A549 (cell line): ENCODE measurements at regions not wholly inside any gene's neighbourhood (a gene's known extent, or its start where the extent isn't known, plus 50 kb on each side); places are given as distances from the start of the nearest gene placed in this dataset.

Experiments
- ATAC-seq, 2 experiments: fragments of 200-7000 bp in 1 of 2; fragments of >200 bp in 1 of 2; cut with Nextera tagmentation in 1 of 2; cut with Tn5 transposase in 1 of 2; 3 replicates each; pipeline versions ENCODE4 v1.8.0 to v1.9.1; 2018 to 2020; ENCODE audit warnings: mild to moderate bottlenecking in 1 of 2, moderate library complexity in 1 of 2
- CTCF ChIA-PET: fragments of 300-600 bp; sonication (Branson Sonifier 250); formaldehyde crosslinking; extraction: SDS; loops from one replicate; lab custom pipeline; 2021; ENCODE audit warnings: antibody characterized with exemption, inconsistent platforms; lab: Yijun Ruan, JAX
- POLR2A ChIA-PET: fragments of 350-600 bp; formaldehyde crosslinking; extraction: SDS; loops from one replicate; lab custom pipeline; 2021; ENCODE audit warnings: antibody characterized with exemption, inconsistent platforms; lab: Yijun Ruan, JAX
- DNase-seq, 2 experiments: peaks; one replicate each; pipeline versions ENCODE4 v3.0.0 to v3.0.0-alpha.2; 2011 to 2016; ENCODE audit warnings: low read depth in 1 of 2, low spot score in 1 of 2
- FAIRE-seq: peaks from 2 replicates; lab custom pipeline; 2011; peaks lifted over from hg19 to GRCh38; lab: Jason Lieb, UNC
- H3K27ac ChIP-seq, 2 experiments: fragments of >200 bp; sonication (Bioruptor Twin); formaldehyde crosslinking; 3 replicates each; pipeline ENCODE4 v1.5.1; 2016 to 2017
- H3K4me1 ChIP-seq: fragments of >200 bp; sonication (Bioruptor Twin); formaldehyde crosslinking; 3 replicates; pipeline ENCODE4 v1.6.1; 2016
- H3K4me2 ChIP-seq: fragments of >200 bp; sonication (Bioruptor Twin); formaldehyde crosslinking; 3 replicates; pipeline ENCODE4 v1.6.1; 2016
- H3K4me3 ChIP-seq: fragments of >200 bp; sonication (Bioruptor Twin); formaldehyde crosslinking; 3 replicates; pipeline ENCODE4 v1.5.1; 2016
- H3K9me3 ChIP-seq: fragments of >200 bp; sonication (Bioruptor Twin); formaldehyde crosslinking; 3 replicates; pipeline ENCODE4 v1.6.1; 2016
- CBX8 ChIP-seq: fragments of 200-600 bp; sonication (generic); IDR thresholded peaks from 2 replicates; pipeline ENCODE4 v1.6.1; 2016
- CHD4 ChIP-seq: fragments of 200-600 bp; sonication (generic); IDR thresholded peaks from 2 replicates; pipeline ENCODE4 v1.6.1; 2016; ENCODE audit warnings: antibody characterized with exemption, mild to moderate bottlenecking, borderline replicate concordance
- HOXA7 ChIP-seq: fragments of 250-450 bp; sonication (Bioruptor Pico); IDR thresholded peaks from 2 replicates; pipeline ENCODE4 v1.5.0; 2020; ENCODE audit warnings: mild to moderate bottlenecking, moderate library complexity
- KDM5A ChIP-seq: fragments of 200-600 bp; sonication (generic); IDR thresholded peaks from 2 replicates; pipeline ENCODE4 v1.6.1; 2016; ENCODE audit warnings: antibody characterized with exemption, mild to moderate bottlenecking
- PHF8 ChIP-seq: fragments of 200-600 bp; sonication (generic); IDR thresholded peaks from 2 replicates; pipeline ENCODE4 v1.6.1; 2016; ENCODE audit warnings: low read depth, mild to moderate bottlenecking, antibody characterized with exemption, moderate library complexity, borderline replicate concordance
- RARB ChIP-seq: fragments of 250-450 bp; sonication (Bioruptor Pico); IDR thresholded peaks from 2 replicates; pipeline ENCODE4 v1.8.0; 2021; ENCODE audit warnings: mild to moderate bottlenecking, moderate library complexity
- RCOR1 ChIP-seq: fragments of 150-350 bp; IDR thresholded peaks from 2 replicates; pipeline ENCODE4 v1.6.1; 2014; ENCODE audit warnings: antibody characterized with exemption, low read length, low read depth
- RNF2 ChIP-seq: fragments of 200-600 bp; sonication (generic); IDR thresholded peaks from 2 replicates; pipeline ENCODE4 v1.6.1; 2016; ENCODE audit warnings: low read depth, mild to moderate bottlenecking, antibody characterized with exemption, moderate library complexity, borderline replicate concordance
- SMC3 ChIP-seq: fragments of >200 bp; sonication (Bioruptor Twin); formaldehyde crosslinking; IDR thresholded peaks from 3 replicates; pipeline ENCODE4 v1.6.1; 2018; ENCODE audit warnings: inconsistent platforms
- TP53 ChIP-seq: fragments of 250-450 bp; sonication (Bioruptor Pico); IDR thresholded peaks from 2 replicates; pipeline ENCODE4 v1.5.0; 2021; ENCODE audit warnings: mild to moderate bottlenecking, moderate library complexity
- ZC3H11A ChIP-seq: fragments of 450-650 bp; IDR thresholded peaks from 2 replicates; pipeline ENCODE4 v1.6.1; 2014; ENCODE audit warnings: antibody characterized with exemption, mild to moderate bottlenecking
- WGBS: methylation state at CpG from one replicate; pipeline ENCODE4 v1.1.6; 2017; ENCODE audit errors: missing lambda C conversion rate; 5-methylcytosine and 5-hydroxymethylcytosine counted together
- TF ChIP-seq, protein P1 (sequence below): fragments of >200 bp; sonication (Bioruptor Twin); formaldehyde crosslinking; IDR thresholded peaks from 3 replicates; pipeline ENCODE4 v1.5.1; 2016
- TF ChIP-seq, protein P2 (sequence below): fragments of 250-450 bp; sonication (Bioruptor Pico); IDR thresholded peaks from 2 replicates; pipeline ENCODE4 v1.5.0; 2021; ENCODE audit warnings: mild to moderate bottlenecking, moderate library complexity, borderline replicate concordance
- TF ChIP-seq, protein P3 (sequence below): fragments of 200-600 bp; sonication (generic); IDR thresholded peaks from 2 replicates; pipeline ENCODE4 v1.6.1; 2016; ENCODE audit warnings: antibody characterized with exemption, mild to moderate bottlenecking, moderate library complexity

- TF ChIP-seq, protein P1, sequence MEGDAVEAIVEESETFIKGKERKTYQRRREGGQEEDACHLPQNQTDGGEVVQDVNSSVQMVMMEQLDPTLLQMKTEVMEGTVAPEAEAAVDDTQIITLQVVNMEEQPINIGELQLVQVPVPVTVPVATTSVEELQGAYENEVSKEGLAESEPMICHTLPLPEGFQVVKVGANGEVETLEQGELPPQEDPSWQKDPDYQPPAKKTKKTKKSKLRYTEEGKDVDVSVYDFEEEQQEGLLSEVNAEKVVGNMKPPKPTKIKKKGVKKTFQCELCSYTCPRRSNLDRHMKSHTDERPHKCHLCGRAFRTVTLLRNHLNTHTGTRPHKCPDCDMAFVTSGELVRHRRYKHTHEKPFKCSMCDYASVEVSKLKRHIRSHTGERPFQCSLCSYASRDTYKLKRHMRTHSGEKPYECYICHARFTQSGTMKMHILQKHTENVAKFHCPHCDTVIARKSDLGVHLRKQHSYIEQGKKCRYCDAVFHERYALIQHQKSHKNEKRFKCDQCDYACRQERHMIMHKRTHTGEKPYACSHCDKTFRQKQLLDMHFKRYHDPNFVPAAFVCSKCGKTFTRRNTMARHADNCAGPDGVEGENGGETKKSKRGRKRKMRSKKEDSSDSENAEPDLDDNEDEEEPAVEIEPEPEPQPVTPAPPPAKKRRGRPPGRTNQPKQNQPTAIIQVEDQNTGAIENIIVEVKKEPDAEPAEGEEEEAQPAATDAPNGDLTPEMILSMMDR: no peak
Measured at GRCh38 chr4:25486171-25486570, 109.1 kb downstream of the ANAPC4 start (continued).

DNA sequence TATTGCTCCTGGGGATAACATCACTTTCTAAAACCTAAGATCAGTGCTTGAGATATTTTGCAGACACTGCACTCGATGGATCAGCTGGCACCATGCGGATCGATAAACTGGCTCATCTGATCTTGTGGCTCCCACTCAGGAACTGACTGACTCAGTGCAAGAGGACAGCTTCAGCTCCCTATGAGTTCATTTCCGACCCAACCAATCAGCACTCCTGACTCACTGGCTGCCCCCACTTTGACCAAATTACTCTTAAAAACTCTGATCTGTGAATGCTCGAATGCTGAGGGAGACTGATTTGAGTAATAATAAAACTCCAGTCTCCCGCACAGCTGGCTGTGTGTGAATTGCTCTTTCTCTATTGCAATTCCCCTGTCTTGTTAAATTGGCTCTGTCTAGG is 110.1 kb downstream of the ANAPC4 start:
- 80% methylated on average over 6 of the region's 6 CpGs for WGBS
- ChIA-PET POLR2A (no interaction called here), CTCF (no interaction called here)
- Histone ChIP-seq H3K4me3 (no peak overlapping the region), H3K4me1 (peaks cover 3% of the 10 kb centered on the region; the same call in 1 of the 3 replicates), H3K4me2 (no peak overlapping the region), H3K27ac (no peak overlapping the region), H3K9me3 (0 out of 3 replicates have a peak, but pooled peaks cover 6% of the 10 kb centered on the region)
- FAIRE-seq: no peak
- no peak for ATAC-seq
- TF ChIP-seq PHF8 (no peak), CHD4 (no peak), ZC3H11A (no peak), RNF2 (no peak), RCOR1 (no peak), SMC3 (no peak), HOXA7 (CRISPR knock-in tag) (no peak), KDM5A (no peak), CBX8 (no peak), RARB (CRISPR knock-in tag) (no peak), TP53 (CRISPR knock-in tag) (no peak)
- TF ChIP-seq, protein P1: no peak
- TF ChIP-seq, protein P2, sequence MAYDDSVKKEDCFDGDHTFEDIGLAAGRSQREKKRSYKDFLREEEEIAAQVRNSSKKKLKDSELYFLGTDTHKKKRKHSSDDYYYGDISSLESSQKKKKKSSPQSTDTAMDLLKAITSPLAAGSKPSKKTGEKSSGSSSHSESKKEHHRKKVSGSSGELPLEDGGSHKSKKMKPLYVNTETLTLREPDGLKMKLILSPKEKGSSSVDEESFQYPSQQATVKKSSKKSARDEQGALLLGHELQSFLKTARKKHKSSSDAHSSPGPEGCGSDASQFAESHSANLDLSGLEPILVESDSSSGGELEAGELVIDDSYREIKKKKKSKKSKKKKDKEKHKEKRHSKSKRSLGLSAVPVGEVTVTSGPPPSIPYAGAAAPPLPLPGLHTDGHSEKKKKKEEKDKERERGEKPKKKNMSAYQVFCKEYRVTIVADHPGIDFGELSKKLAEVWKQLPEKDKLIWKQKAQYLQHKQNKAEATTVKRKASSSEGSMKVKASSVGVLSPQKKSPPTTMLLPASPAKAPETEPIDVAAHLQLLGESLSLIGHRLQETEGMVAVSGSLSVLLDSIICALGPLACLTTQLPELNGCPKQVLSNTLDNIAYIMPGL (CRISPR knock-in tag): no peak
- TF ChIP-seq, protein P3, sequence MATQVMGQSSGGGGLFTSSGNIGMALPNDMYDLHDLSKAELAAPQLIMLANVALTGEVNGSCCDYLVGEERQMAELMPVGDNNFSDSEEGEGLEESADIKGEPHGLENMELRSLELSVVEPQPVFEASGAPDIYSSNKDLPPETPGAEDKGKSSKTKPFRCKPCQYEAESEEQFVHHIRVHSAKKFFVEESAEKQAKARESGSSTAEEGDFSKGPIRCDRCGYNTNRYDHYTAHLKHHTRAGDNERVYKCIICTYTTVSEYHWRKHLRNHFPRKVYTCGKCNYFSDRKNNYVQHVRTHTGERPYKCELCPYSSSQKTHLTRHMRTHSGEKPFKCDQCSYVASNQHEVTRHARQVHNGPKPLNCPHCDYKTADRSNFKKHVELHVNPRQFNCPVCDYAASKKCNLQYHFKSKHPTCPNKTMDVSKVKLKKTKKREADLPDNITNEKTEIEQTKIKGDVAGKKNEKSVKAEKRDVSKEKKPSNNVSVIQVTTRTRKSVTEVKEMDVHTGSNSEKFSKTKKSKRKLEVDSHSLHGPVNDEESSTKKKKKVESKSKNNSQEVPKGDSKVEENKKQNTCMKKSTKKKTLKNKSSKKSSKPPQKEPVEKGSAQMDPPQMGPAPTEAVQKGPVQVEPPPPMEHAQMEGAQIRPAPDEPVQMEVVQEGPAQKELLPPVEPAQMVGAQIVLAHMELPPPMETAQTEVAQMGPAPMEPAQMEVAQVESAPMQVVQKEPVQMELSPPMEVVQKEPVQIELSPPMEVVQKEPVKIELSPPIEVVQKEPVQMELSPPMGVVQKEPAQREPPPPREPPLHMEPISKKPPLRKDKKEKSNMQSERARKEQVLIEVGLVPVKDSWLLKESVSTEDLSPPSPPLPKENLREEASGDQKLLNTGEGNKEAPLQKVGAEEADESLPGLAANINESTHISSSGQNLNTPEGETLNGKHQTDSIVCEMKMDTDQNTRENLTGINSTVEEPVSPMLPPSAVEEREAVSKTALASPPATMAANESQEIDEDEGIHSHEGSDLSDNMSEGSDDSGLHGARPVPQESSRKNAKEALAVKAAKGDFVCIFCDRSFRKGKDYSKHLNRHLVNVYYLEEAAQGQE: no peak
- DNase-seq: no peak
